ENCODE measurements at regions not wholly inside any gene's neighbourhood (a gene's known extent, or its start where the extent isn't known, plus 50 kb on each side); places are given as distances from the start of the nearest gene placed in this dataset.

GRCh38 chr6:165855856-165856255 lies 192.8 kb upstream of the PDE10A start:
- no peak for TF ChIP-seq CTCF (IDR thresholded peaks at IDR 0.05)
- no peak for TF ChIP-seq POLR2A (IDR thresholded peaks at IDR 0.05)
- TF ChIP-seq POLR2AphosphoS5 (IDR thresholded peaks at IDR 0.05), result no peak
